Mesodermal cell (in vitro differentiated cells): ENCODE measurements at regions not wholly inside any gene's neighbourhood (a gene's known extent, or its start where the extent isn't known, plus 50 kb on each side); places are given as distances from the start of the nearest gene placed in this dataset.
"Not testable (repeated sequence)": the region's sequence is repeated elsewhere in the genome, so short reads cannot be mapped to it uniquely, and the experiment has no call there.

Source experiments
- H3K27ac ChIP-seq: 2 replicates; pipeline ENCODE4 v1.7.0; 2013; ENCODE audit warnings: mild to moderate bottlenecking, low read depth, low read length, moderate library complexity; ENCODE audit not compliant: severe bottlenecking
- H3K36me3 ChIP-seq: 2 replicates; pipeline ENCODE4 v1.7.1; 2013; ENCODE audit warnings: mild to moderate bottlenecking, low read length, moderate library complexity; ENCODE audit not compliant: control insufficient read depth, insufficient read depth
- H3K4me1 ChIP-seq: one replicate; pipeline ENCODE4 v1.7.1; 2013; ENCODE audit warnings: mild to moderate bottlenecking, low read length; ENCODE audit not compliant: insufficient read depth, control insufficient read depth, poor library complexity, severe bottlenecking
- H3K4me3 ChIP-seq: 2 replicates; pipeline ENCODE4 v1.7.0; 2013; ENCODE audit warnings: low read length, control low read depth, mild to moderate bottlenecking; ENCODE audit not compliant: insufficient read depth, poor library complexity, severe bottlenecking; ENCODE audit errors: extremely low read depth
- H3K9me3 ChIP-seq: 2 replicates; pipeline ENCODE4 v1.7.1; 2013; ENCODE audit warnings: mild to moderate bottlenecking, low read length, moderate library complexity; ENCODE audit not compliant: control insufficient read depth
- WGBS, 2 experiments: methylation state at CpG; one replicate each; pipeline ENCODE4 v1.1.5; 2013; ENCODE audit warnings: missing lambda C conversion rate in 2 of 2; ENCODE audit not compliant: insufficient coverage in 2 of 2; 5-methylcytosine and 5-hydroxymethylcytosine counted together

DNA sequence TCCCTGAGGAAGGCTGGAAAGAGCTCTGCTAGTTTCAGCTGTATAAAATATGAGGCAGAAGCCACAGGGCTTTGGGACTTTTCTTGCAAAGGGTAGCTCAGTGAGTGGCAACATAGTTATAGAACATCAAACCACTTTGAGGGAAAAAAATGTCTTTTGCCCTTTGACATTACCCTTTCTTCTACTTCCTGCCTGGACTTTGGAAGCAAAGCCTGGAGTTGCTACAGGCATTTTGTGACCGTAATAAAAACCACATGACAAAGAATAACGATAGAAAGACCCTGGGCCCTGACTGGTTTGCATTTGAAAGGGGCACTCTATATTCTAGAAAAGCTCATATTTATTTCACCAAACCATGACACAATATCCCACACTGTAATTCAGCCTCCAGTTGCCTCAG is 440.9 kb downstream of the DIRAS2 start:
- no peaks in the 10 kb centered on the region for H3K9me3 ChIP-seq
- H3K4me1 ChIP-seq = no peaks in the 10 kb centered on the region
- H3K27ac ChIP-seq = no peak overlapping the region
- H3K4me3 ChIP-seq = no peak overlapping the region
- H3K36me3 ChIP-seq = no peaks in the 10 kb centered on the region
- WGBS, 2 experiments = 75 to 100% methylated on average over 1 to 2 of the region's 2 CpGs

DNA sequence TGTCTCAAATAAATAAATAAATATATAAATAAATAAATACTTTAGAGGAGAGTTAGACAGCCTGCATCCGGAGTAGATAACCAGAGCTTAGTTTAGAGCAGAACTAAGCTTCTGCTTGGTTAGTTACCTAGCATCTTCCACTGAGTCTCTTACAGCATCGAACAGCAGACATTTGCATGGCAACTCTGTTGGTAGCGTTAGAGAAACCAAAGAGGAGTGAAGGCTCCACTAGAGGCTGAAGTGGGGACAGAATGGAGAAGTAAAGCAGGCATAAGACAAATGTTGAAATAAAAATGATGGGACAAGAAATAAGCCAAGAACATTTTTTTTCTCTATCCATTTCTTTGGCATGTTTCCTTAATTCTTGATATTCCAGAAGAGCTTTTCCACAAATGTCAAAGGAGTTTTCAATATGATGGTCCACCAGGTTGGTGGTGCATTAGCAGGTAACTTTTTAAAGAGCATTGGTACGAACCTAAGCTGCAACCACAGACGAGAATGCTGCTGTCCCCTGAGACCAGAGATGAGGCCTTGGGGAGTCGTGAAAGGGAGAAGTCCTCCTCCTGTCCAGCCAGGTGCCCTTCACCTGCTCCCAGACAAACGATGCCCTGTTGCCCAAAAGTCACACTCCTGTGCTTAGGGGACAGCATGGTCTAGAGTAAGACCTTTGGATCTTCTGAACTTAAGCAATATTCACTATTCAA is 438.3 kb downstream of the DIRAS2 start:
- Histone ChIP-seq H3K4me3 (no peak overlapping the region), H3K27ac (no peak overlapping the region), H3K9me3 (no peaks in the 10 kb centered on the region), H3K36me3 (no peaks in the 10 kb centered on the region), H3K4me1 (no peaks in the 10 kb centered on the region)
- WGBS, 2 experiments = 82 to 89% methylated on average over 5 to 6 of the region's 7 CpGs

DNA sequence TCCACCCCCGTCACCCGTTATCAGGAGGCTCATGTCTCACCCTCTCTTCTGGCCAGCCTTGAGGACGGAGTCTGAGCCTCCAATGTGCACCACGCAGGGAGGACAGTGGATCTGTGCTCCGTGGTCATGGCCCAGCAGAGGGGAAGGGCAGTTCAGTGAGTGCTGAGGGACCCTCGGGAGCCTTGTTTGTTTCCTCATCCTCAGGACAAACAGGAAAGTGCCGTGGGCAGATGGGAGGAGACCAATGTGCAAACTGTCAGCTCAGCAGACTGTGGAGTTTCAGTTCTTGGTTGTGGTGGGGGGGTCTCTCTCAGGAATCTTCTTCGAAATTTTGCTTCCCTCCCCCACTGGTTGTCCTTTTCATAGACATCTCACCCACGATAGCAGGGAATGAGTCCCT is 429.6 kb downstream of the DIRAS2 start:
- H3K4me1 ChIP-seq, H3K9me3 ChIP-seq, H3K4me3 ChIP-seq, H3K36me3 ChIP-seq, H3K27ac ChIP-seq: not testable (repeated sequence)
- 97% methylated on average over 6 of the region's 9 CpGs; no CpG with 5 or more reads in 1 of the 2 experiments for WGBS, 2 experiments

DNA sequence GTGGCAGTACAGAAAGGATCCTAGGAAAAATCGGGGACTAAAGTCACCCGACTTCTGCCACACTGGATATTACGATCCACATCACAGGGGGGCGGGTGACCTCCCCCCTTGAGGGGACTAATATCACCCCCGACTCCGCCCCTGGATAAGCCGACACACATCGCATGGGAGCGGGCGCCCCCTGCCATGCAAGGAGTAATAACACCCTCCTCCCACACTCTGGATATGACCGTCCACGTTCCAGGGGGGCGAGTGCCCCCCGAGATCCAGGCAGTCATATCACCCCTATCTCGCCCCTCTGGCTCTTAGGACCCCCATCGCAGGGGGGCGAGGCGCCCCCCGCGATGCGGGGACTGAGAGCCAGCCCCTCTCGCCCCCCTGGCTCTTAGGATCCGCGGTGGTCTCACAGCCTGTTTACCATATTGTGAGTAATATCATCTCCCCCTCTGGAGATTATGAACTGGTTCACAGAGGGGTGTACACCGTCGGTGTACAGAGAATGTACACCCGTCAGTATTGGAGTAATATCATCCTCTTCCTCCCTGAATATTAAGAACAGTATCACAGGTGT is 423.0 kb downstream of the DIRAS2 start:
- Histone ChIP-seq H3K9me3 (no peaks in the 10 kb centered on the region), H3K27ac (no peak overlapping the region), H3K4me3 (peak overlapping the region; percentile 8), H3K36me3 (no peaks in the 10 kb centered on the region), H3K4me1 (peaks cover 3% of the 10 kb centered on the region)
- WGBS, 2 experiments = 8 to 12% methylated on average over 5 to 9 of the region's 27 CpGs

DNA sequence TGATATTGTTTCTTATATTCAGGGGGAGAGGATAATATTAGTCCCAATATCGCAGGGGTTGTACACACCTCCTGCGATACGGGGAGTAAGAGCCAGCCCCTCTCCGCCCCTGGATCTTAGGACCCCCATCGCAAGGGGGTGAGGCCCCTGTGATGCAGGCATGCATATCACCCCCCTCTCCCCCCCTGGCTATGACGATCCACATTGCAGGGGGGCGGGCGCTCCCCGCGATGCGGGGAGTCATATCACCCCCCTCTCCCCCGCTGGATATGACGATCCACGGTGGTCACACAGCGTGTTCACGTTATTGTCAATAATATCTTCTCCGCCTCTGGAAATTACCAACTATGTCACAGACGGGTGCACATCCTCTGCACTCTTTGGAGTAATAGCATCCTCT is 420.7 kb downstream of the DIRAS2 start:
- H3K36me3 ChIP-seq, H3K27ac ChIP-seq, H3K4me3 ChIP-seq, H3K4me1 ChIP-seq, H3K9me3 ChIP-seq: not testable (repeated sequence)
- WGBS, 2 experiments = 80% methylated on average over 1 of the region's 18 CpGs; no CpG with 5 or more reads in 1 of the 2 experiments

DNA sequence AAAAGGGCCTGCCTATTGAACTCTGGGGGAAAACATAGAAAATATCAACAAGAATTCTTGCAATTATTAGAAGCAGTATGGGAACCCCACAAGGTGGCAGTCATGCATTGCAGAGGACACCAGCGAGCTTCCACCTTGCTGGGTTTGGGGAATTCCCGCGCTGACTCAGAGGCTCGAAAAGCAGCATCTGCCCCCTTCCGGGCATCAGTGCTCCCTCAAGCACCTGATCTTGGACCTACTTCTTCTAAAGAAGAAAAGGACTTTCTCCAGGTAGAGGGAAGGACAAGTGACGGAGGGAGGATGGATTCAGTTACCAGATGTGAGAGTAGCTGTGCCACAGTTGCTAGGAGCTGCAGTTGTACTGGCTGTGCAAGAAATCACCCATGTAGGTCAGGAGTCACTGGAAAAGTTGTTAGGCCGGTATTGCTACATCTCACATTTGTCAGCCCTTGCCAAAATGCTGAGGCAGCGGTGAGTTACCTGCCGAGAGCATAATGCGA is 415.7 kb downstream of the DIRAS2 start:
- not testable (repeated sequence) for H3K27ac ChIP-seq, H3K4me1 ChIP-seq, H3K9me3 ChIP-seq, H3K36me3 ChIP-seq, H3K4me3 ChIP-seq
- WGBS, 2 experiments = 100% methylated on average over 1 of the region's 10 CpGs; no CpG with 5 or more reads in 1 of the 2 experiments

DNA sequence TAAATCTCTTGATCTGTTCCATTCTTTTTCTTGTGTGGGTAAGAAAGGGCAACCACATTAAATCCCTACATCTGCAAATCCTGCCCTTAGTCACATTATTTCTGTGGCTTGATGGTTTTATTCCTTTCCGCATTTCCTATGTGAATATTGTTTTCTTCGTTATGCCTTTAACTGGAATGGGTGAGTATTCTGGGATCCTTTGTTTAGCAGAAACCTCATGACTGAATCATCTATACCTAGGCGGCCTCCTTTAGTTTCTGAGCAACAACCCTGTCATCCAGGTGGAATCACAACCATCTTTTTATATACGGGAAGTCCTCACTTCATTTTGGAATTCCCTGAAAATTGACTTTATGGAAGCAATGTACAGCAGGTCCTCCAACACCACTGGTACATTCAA is 409.5 kb downstream of the DIRAS2 start:
- H3K4me1 ChIP-seq, H3K9me3 ChIP-seq, H3K36me3 ChIP-seq, H3K27ac ChIP-seq, H3K4me3 ChIP-seq: not testable (repeated sequence)
- WGBS, 2 experiments = 80% methylated on average over 1 of the region's 4 CpGs; no CpG with 5 or more reads in 1 of the 2 experiments

DNA sequence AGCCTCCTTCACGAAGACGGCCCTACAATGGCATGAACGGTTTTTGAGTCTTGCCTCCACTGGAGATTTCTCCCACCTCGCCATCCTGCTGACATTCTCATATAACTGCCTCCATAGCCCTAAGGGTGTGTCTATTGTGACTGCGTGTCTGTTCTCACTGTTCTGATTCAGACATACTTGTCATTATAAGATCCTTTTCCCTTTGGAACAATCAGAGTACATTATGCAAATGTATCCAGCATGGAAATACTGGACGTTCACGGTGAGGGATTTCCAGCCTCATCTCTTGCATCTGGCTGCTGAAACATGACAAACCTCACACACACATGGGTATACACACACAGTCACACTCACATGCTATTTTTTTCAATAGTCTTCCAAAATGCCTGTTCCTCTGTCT is 402.1 kb downstream of the DIRAS2 start:
- H3K36me3 ChIP-seq = no peaks in the 10 kb centered on the region

DNA sequence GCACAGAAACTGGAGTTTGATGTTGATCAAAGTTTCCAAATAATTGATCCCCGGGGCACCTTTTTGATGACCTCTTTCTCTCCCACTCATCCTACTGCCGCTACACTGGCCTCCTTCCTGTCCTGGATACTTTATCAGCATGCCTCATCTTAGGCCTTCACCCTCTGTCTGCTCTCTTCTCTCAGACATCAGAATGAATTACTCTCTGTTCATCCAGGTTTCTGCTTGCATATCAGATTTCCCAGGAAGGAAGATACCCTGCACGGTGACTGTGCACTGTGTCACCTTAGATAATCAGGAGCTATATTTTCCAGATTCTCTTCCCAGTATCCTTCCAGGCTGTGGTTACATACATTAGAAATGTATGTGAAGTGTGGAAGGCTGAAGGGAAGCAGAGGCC is 397.0 kb downstream of the DIRAS2 start:
- Histone ChIP-seq H3K9me3 (no peaks in the 10 kb centered on the region), H3K36me3 (no peaks in the 10 kb centered on the region), H3K27ac (no peak overlapping the region), H3K4me3 (no peak overlapping the region), H3K4me1 (no peaks in the 10 kb centered on the region)
- 74 to 78% methylated on average over 3 of the region's 3 CpGs for WGBS, 2 experiments

More for the DNA sequence above, 402.1 kb downstream of the DIRAS2 start:
- Histone ChIP-seq H3K27ac (no peak overlapping the region), H3K4me3 (no peak overlapping the region), H3K9me3 (no peaks in the 10 kb centered on the region), H3K4me1 (no peaks in the 10 kb centered on the region)
- 93 to 96% methylated on average over 7 of the region's 7 CpGs for WGBS, 2 experiments

DNA sequence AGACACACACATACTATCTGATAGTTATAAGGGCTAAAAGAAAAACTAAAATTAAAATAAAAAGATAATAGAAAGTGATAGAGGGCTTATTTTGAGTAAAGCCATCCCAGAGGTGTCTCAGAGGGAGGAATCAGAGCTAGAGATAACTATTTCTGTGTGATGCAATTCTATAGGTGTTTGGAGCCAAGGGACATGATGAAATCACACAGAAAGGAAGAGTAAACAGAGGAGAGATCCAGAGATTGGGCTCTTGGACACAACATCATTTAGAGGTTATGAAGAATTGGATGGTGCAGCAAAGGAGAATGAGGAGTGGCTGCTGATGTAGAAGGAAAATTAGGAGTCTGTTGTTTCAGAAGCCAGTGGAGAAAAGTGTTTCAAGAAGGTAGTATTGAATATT is 393.5 kb downstream of the DIRAS2 start:
- Histone ChIP-seq H3K36me3 (no peaks in the 10 kb centered on the region), H3K9me3 (no peaks in the 10 kb centered on the region), H3K4me1 (no peaks in the 10 kb centered on the region), H3K4me3 (no peak overlapping the region), H3K27ac (no peak overlapping the region)

DNA sequence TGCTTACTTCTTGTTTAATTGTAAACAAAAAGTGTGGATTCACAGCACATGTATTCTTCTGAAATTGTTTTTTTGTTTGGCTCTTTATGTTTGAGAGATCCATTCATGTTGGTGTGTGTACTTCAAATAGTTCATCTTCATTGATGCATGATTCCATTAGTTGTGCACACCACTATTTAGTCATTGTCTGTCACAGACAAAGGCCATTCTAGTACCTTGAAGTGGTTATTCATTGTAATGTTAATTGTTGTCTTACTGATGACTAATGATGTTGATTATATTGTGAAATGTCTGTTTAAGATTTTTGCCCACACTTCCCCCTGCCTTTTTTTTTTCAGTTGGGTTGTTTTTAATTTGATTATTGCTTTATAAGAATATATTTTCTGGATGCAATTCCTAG is 391.3 kb downstream of the DIRAS2 start:
- Histone ChIP-seq H3K27ac (no peak overlapping the region), H3K36me3 (no peaks in the 10 kb centered on the region), H3K9me3 (no peaks in the 10 kb centered on the region), H3K4me1 (no peaks in the 10 kb centered on the region), H3K4me3 (no peak overlapping the region)
